IMR-90 (cell line): ENCODE measurements at regions not wholly inside any gene's neighbourhood (a gene's known extent, or its start where the extent isn't known, plus 50 kb on each side); places are given as distances from the start of the nearest gene placed in this dataset.

ENCODE experiments used
- ATAC-seq: fragments of 200-7000 bp; cut with Tn5 transposase; 2 replicates; pipeline ENCODE4 v1.9.1; 2020; ENCODE audit warnings: low read depth, mild to moderate bottlenecking, moderate library complexity
- BruUV-seq: library from RNA; stranded (reverse); fragments of 400-500 nt; replicated peaks from 2 replicates; lab custom pipeline; 2021; lab: Mats Ljungman, UMichigan
- CTCF ChIA-PET: fragments of 300-600 bp; formaldehyde crosslinking; extraction: SDS; loops from one replicate; lab custom pipeline; 2021; ENCODE audit warnings: antibody characterized with exemption; lab: Yijun Ruan, JAX
- POLR2A ChIA-PET: fragments of 300-600 bp; sonication (Branson Sonifier 250); formaldehyde crosslinking; loops from one replicate; lab custom pipeline; 2022; ENCODE audit warnings: antibody characterized with exemption; ENCODE audit not compliant: unreplicated experiment; lab: Charles Lee
- DNase-seq: peaks from one replicate; pipeline ENCODE4 v3.0.0; 2013
- H2AFZ ChIP-seq: replicated peaks from 2 replicates; pipeline ENCODE3; 2013; ENCODE audit warnings: low read length, mild to moderate bottlenecking; ENCODE audit not compliant: poor library complexity
- H2AK5ac ChIP-seq: 2 replicates; pipeline ENCODE4 v1.6.1; 2013; ENCODE audit warnings: low read depth, low read length, inconsistent platforms
- H2AK9ac ChIP-seq: replicated peaks from 2 replicates; pipeline ENCODE3; 2013; ENCODE audit warnings: mild to moderate bottlenecking, low read depth, low read length, moderate library complexity; ENCODE audit not compliant: poor library complexity
- H2BK120ac ChIP-seq: 2 replicates; pipeline ENCODE4 v1.6.1; 2013; ENCODE audit warnings: low read depth, low read length, inconsistent platforms
- H2BK15ac ChIP-seq: 3 replicates; pipeline ENCODE4 v1.6.1; 2013; ENCODE audit warnings: low read depth, low read length, inconsistent platforms
- H2BK20ac ChIP-seq: 2 replicates; pipeline ENCODE4 v1.6.1; 2013; ENCODE audit warnings: low read depth, mild to moderate bottlenecking, inconsistent platforms, low read length, moderate library complexity
- H2BK5ac ChIP-seq: 2 replicates; pipeline ENCODE4 v1.6.1; 2013; ENCODE audit warnings: mild to moderate bottlenecking, low read depth, low read length, inconsistent platforms; ENCODE audit not compliant: poor library complexity, severe bottlenecking
- H3K14ac ChIP-seq: replicated peaks from 2 replicates; pipeline ENCODE4 v1.6.1; 2013; ENCODE audit warnings: low read depth, low read length, inconsistent platforms
- H3K18ac ChIP-seq: 2 replicates; pipeline ENCODE4 v1.6.1; 2013; ENCODE audit warnings: low read depth, low read length, control low read depth
- H3K23ac ChIP-seq: 2 replicates; pipeline ENCODE4 v1.6.1; 2013; ENCODE audit warnings: low read depth, low read length, inconsistent platforms
- H3K27ac ChIP-seq: 2 replicates; pipeline ENCODE4 v1.5.1; 2013; ENCODE audit warnings: mild to moderate bottlenecking, control low read depth, low read length; ENCODE audit not compliant: insufficient read depth
- H3K27me3 ChIP-seq: 2 replicates; pipeline ENCODE4 v1.6.1; 2013; ENCODE audit warnings: low read length; ENCODE audit not compliant: control insufficient read depth, insufficient read depth
- H3K36me3 ChIP-seq: 2 replicates; pipeline ENCODE4 v1.6.1; 2013; ENCODE audit warnings: low read length, mixed read lengths; ENCODE audit not compliant: control insufficient read depth, insufficient read depth
- H3K4ac ChIP-seq: 2 replicates; pipeline ENCODE4 v1.6.1; 2013; ENCODE audit warnings: low read depth, low read length, inconsistent platforms
- H3K4me1 ChIP-seq: 2 replicates; pipeline ENCODE4 v1.6.1; 2013; ENCODE audit warnings: low read length, mixed read lengths; ENCODE audit not compliant: control insufficient read depth, insufficient read depth
- H3K4me2 ChIP-seq: 2 replicates; pipeline ENCODE4 v1.6.1; 2013; ENCODE audit warnings: low read depth, mild to moderate bottlenecking, control low read depth, low read length, moderate library complexity
- H3K4me3 ChIP-seq: 2 replicates; pipeline ENCODE4 v1.5.1; 2013; ENCODE audit warnings: low read depth, mild to moderate bottlenecking, control low read depth, low read length, moderate library complexity; ENCODE audit not compliant: insufficient read depth
- H3K56ac ChIP-seq: 2 replicates; pipeline ENCODE4 v1.6.1; 2013; ENCODE audit warnings: low read length, inconsistent platforms; ENCODE audit not compliant: insufficient read depth; ENCODE audit errors: extremely low read depth
- H3K79me1 ChIP-seq, 2 experiments: 2 replicates each; pipeline ENCODE4 v1.6.1; 2013; ENCODE audit warnings: low read length in 2 of 2, inconsistent platforms in 1 of 2, low read depth in 1 of 2
- H3K9ac ChIP-seq: 2 replicates; pipeline ENCODE4 v1.6.1; 2013; ENCODE audit warnings: low read depth, low read length, control low read depth
- H3K9me1 ChIP-seq: 2 replicates; pipeline ENCODE4 v1.6.1; 2013; ENCODE audit warnings: low read length, inconsistent platforms; ENCODE audit not compliant: insufficient read depth
- H3K9me3 ChIP-seq: 2 replicates; pipeline ENCODE4 v1.6.1; 2013; ENCODE audit warnings: low read length; ENCODE audit not compliant: control insufficient read depth, insufficient read depth
- H4K20me1 ChIP-seq: 2 replicates; pipeline ENCODE4 v1.6.1; 2013; ENCODE audit warnings: low read length, inconsistent platforms; ENCODE audit not compliant: insufficient read depth
- H4K5ac ChIP-seq: 2 replicates; pipeline ENCODE4 v1.6.1; 2013; ENCODE audit warnings: mild to moderate bottlenecking, low read depth, low read length, control low read depth
- H4K8ac ChIP-seq, 2 experiments: 2 replicates each; pipeline ENCODE4 v1.6.1; 2013; ENCODE audit warnings: low read depth in 2 of 2, low read length in 2 of 2, control low read depth in 1 of 2, inconsistent platforms in 1 of 2
- H4K91ac ChIP-seq: 2 replicates; pipeline ENCODE4 v1.6.1; 2013; ENCODE audit warnings: low read depth, low read length, inconsistent platforms; ENCODE audit not compliant: insufficient read depth
- BHLHE40 ChIP-seq: fragments of 150-350 bp; IDR thresholded peaks from 2 replicates; pipeline ENCODE4 v1.6.1; 2016; ENCODE audit warnings: mild to moderate bottlenecking, low read depth, low read length
- CHD1 ChIP-seq: IDR thresholded peaks from 2 replicates; pipeline ENCODE4 v1.6.1; 2012; ENCODE audit warnings: low read depth, low read length, improper control_type of control experiment
- CTCF ChIP-seq: conservative IDR thresholded peaks from 2 replicates; pipeline ENCODE4 v1.5.1; 2012; ENCODE audit warnings: mild to moderate bottlenecking, low read depth, low read length, improper control_type of control experiment
- FOS ChIP-seq: fragments of 150-350 bp; IDR thresholded peaks from 2 replicates; pipeline ENCODE4 v1.6.1; 2016; ENCODE audit warnings: low read depth, low read length
- MAFK ChIP-seq: IDR thresholded peaks from 2 replicates; pipeline ENCODE4 v1.6.1; 2012; ENCODE audit warnings: low read depth, low read length, improper control_type of control experiment
- MXI1 ChIP-seq: IDR thresholded peaks from 2 replicates; pipeline ENCODE4 v1.6.1; 2012; ENCODE audit warnings: low read depth, mild to moderate bottlenecking, low read length, moderate library complexity, borderline replicate concordance
- NFE2L2 ChIP-seq: fragments of 150-350 bp; IDR thresholded peaks from 2 replicates; pipeline ENCODE4 v1.6.1; 2016; ENCODE audit warnings: low read depth, mild to moderate bottlenecking, low read length
- POLR2A ChIP-seq: IDR thresholded peaks from 2 replicates; pipeline ENCODE4 v1.6.1; 2012; ENCODE audit warnings: mild to moderate bottlenecking, low read depth, low read length
- RAD21 ChIP-seq: IDR thresholded peaks from 2 replicates; pipeline ENCODE4 v1.6.1; 2012; ENCODE audit warnings: low read length, improper control_type of control experiment
- RCOR1 ChIP-seq: IDR thresholded peaks from 2 replicates; pipeline ENCODE4 v1.6.1; 2012; ENCODE audit warnings: mild to moderate bottlenecking, low read length, improper control_type of control experiment; ENCODE audit not compliant: insufficient replicate concordance
- RFX5 ChIP-seq: IDR thresholded peaks from 2 replicates; pipeline ENCODE4 v1.8.0; 2012; ENCODE audit warnings: low read depth, mild to moderate bottlenecking, low read length, moderate library complexity
- SMC3 ChIP-seq: fragments of 150-350 bp; IDR thresholded peaks from 2 replicates; pipeline ENCODE4 v1.6.1; 2016; ENCODE audit warnings: low read depth, mild to moderate bottlenecking, antibody characterized with exemption, low read length, moderate library complexity
- dilution Hi-C: fragments of 300-500 bp; cut with HindIII; formaldehyde crosslinking; loops from one replicate; pipeline ENCODE4 v1.14.3; 2018; ENCODE audit warnings: low sequenced_read_pairs; ENCODE audit not compliant: unreplicated experiment
- in situ Hi-C: fragments of 300-500 bp; cut with MboI; formaldehyde crosslinking; loops from 3 replicates; pipeline ENCODE4 v1.14.3; 2019; ENCODE audit warnings: low sequenced_read_pairs, inconsistent platforms, mixed read lengths
- intact Hi-C: fragments of 100-400 bp; cut with micrococcal nuclease; formaldehyde crosslinking; loops from 2 replicates; pipeline ENCODE4 v1.10.0; 2022
- TF ChIP-seq, protein P1 (sequence below): fragments of 150-350 bp; IDR thresholded peaks from 2 replicates; pipeline ENCODE4 v1.6.1; 2016; ENCODE audit warnings: low read depth, mild to moderate bottlenecking, low read length, moderate library complexity, borderline replicate concordance

- TF ChIP-seq, protein P1, sequence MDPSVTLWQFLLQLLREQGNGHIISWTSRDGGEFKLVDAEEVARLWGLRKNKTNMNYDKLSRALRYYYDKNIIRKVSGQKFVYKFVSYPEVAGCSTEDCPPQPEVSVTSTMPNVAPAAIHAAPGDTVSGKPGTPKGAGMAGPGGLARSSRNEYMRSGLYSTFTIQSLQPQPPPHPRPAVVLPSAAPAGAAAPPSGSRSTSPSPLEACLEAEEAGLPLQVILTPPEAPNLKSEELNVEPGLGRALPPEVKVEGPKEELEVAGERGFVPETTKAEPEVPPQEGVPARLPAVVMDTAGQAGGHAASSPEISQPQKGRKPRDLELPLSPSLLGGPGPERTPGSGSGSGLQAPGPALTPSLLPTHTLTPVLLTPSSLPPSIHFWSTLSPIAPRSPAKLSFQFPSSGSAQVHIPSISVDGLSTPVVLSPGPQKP = no peak
Measured at GRCh38 chr5:125125031-125125823, 378.8 kb upstream of the ZNF608 start (continued).

GRCh38 chr5:125126050-125126449 lies 379.6 kb upstream of the ZNF608 start:
- CTCF ChIA-PET = no interaction called here
- Histone ChIP-seq H3K9me1 (no peaks in the 10 kb centered on the region), H2AFZ (no peak overlapping the region), H2AK5ac (no peak overlapping the region), H3K27me3 (no peaks in the 10 kb centered on the region), H2BK20ac (peak overlapping the region; percentile 29; the same call in 1 of the 2 replicates), H3K18ac (no peak overlapping the region), H3K4me1 (peaks cover 3% of the 10 kb centered on the region), H2BK15ac (no peak overlapping the region; the same call in 2 of the 3 replicates), H4K5ac (no peak overlapping the region), H2BK5ac (no peak overlapping the region), H3K56ac (no peak overlapping the region), H3K23ac (no peak overlapping the region), H3K4me2 (no peak overlapping the region), H4K91ac (no peak overlapping the region), H3K27ac (no peak overlapping the region), H2AK9ac (no peak overlapping the region), H3K4me3 (no peak overlapping the region), H3K9me3 (no peaks in the 10 kb centered on the region), H4K8ac (no peak overlapping the region), H3K9ac (no peak overlapping the region), H4K20me1 (no peaks in the 10 kb centered on the region), H3K36me3 (no peaks in the 10 kb centered on the region), H3K14ac (0 out of 2 replicates have a peak overlapping the region, but pooled peaks have one; percentile 8), H2BK120ac (no peak overlapping the region), H3K79me1 (no peaks in the 10 kb centered on the region), H3K4ac (peak overlapping the region; percentile 55; the same call in 1 of the 2 replicates)
- intact Hi-C loops (no loop called here), in situ Hi-C loops (no loop called here), dilution Hi-C loops (no loop called here)
- POLR2A ChIA-PET = no interaction called here
- BruUV-seq = no TSS peak
- ATAC-seq (no peak), DNase-seq (no peak)
- TF ChIP-seq RCOR1 (no peak), NFE2L2 (no peak), RAD21 (no peak), CTCF (no peak), CHD1 (no peak), FOS (no peak), RFX5 (no peak), SMC3 (no peak), MXI1 (no peak), POLR2A (no peak), MAFK (no peak), BHLHE40 (no peak)
- TF ChIP-seq, protein P1 = no peak
